Mucosa of descending colon (tissue), 3 donors: ENCODE measurements at regions not wholly inside any gene's neighbourhood (a gene's known extent, or its start where the extent isn't known, plus 50 kb on each side); places are given as distances from the start of the nearest gene placed in this dataset.
A peak's percentile ranks its signal among the peaks of the same experiment; 100 is the strongest.
"Not testable (repeated sequence)": the region's sequence is repeated elsewhere in the genome, so short reads cannot be mapped to it uniquely, and the experiment has no call there.

Experiments used
- ATAC-seq: fragments of 200-7000 bp; cut with Tn5 transposase; one replicate; pipeline ENCODE4 v1.9.1; 2020; ENCODE audit warnings: mild to moderate bottlenecking, moderate library complexity
- DNase-seq, 3 donors: peaks; one replicate each; pipeline ENCODE4 v3.0.0-alpha.2; 2020
- H3K36me3 ChIP-seq: fragments of 200-600 bp; one replicate; pipeline ENCODE4 v1.8.0; 2021; ENCODE audit warnings: low read depth, mild to moderate bottlenecking
- H3K4me1 ChIP-seq: fragments of 200-600 bp; one replicate; pipeline ENCODE4 v1.8.0; 2021; ENCODE audit warnings: low read depth, mild to moderate bottlenecking
- H3K4me3 ChIP-seq: fragments of 200-600 bp; one replicate; pipeline ENCODE4 v1.8.0; 2021; ENCODE audit warnings: mild to moderate bottlenecking
- H3K9me3 ChIP-seq: fragments of 200-600 bp; one replicate; pipeline ENCODE4 v1.8.0; 2021; ENCODE audit warnings: mild to moderate bottlenecking
- intact Hi-C, 2 donors: fragments of 100-400 bp; cut with DNase I in 1 of 2; cut with micrococcal nuclease in 1 of 2; formaldehyde crosslinking; loops; one replicate each; pipeline versions ENCODE4 v1.11.0 to v1.11.1; 2022; cut with DNase I, micrococcal nuclease
- donor health status: DM: no; HTN: no; CAD: no; lungs with moderate emphysema.
- donor health status: DM: no; HTN: no; CAD: no.
- donor health status: DM: no; HTN: yes; CAD: no.

DNA sequence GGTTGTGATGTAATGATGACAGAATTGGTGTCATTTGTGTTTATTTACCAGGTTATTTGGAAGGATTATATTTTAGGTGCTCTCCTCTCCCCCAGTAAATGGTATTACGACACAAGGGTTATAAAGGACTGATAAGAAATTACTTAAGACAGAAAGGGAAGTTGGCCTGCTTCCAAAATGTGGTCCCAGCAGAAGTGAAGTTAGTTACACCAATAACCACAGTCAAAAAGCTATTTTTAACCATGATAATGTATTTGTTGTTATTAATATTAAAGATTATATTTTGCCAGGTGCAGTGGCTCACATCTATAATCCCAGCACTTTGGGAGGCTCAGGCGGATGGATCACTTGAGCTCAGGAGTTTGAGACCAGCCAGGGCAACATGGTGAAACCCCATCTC lies 92.5 kb downstream of the SYT15B start:
- H3K4me3 ChIP-seq, intact Hi-C loops, ATAC-seq: not testable (repeated sequence)

GRCh38 chr10:47661955-47662577 lies 101.3 kb downstream of the SYT15B start:
- DNase-seq, H3K36me3 ChIP-seq, H3K9me3 ChIP-seq, H3K4me1 ChIP-seq, ATAC-seq, intact Hi-C loops, H3K4me3 ChIP-seq: not testable (repeated sequence)

More for the DNA sequence above, 92.5 kb downstream of the SYT15B start:
- not testable (repeated sequence) for H3K4me1 ChIP-seq, DNase-seq, H3K36me3 ChIP-seq, H3K9me3 ChIP-seq

DNA sequence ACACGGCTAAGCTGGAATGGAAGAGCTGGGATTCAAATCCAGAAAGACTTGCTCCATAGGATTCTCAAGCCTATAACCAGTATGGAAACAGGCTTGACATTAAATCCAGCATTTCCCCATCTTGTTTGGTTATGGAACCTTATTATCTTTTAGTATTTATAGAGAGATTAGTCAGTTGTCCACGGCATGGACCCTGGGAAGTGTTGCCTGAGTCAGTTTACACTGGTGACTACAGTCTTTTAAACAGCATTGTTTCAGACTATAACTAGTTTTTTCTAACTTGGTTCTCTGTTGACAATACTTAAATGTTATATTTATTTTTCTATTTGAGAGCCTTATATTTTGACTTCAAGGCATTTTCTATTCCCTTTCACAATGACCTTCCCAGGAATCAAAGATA lies 106.7 kb downstream of the SYT15B start:
- H3K36me3 ChIP-seq, intact Hi-C loops, ATAC-seq, DNase-seq, H3K4me3 ChIP-seq, H3K9me3 ChIP-seq, H3K4me1 ChIP-seq: not testable (repeated sequence)

- H3K36me3 ChIP-seq, H3K4me3 ChIP-seq, DNase-seq, H3K9me3 ChIP-seq, ATAC-seq, intact Hi-C loops, H3K4me1 ChIP-seq: not testable (repeated sequence)
Measured at GRCh38 chr10:47654161-47654560, 109.2 kb downstream of the SYT15B start.

GRCh38 chr10:47648594-47648993 lies 114.8 kb downstream of the SYT15B start:
- H3K4me3 ChIP-seq, DNase-seq, intact Hi-C loops, H3K36me3 ChIP-seq, H3K9me3 ChIP-seq, ATAC-seq, H3K4me1 ChIP-seq: not testable (repeated sequence)

GRCh38 chr10:47647523-47648101 lies 115.8 kb downstream of the SYT15B start:
- intact Hi-C loops, ATAC-seq, H3K4me3 ChIP-seq, DNase-seq, H3K36me3 ChIP-seq, H3K4me1 ChIP-seq, H3K9me3 ChIP-seq: not testable (repeated sequence)

DNA sequence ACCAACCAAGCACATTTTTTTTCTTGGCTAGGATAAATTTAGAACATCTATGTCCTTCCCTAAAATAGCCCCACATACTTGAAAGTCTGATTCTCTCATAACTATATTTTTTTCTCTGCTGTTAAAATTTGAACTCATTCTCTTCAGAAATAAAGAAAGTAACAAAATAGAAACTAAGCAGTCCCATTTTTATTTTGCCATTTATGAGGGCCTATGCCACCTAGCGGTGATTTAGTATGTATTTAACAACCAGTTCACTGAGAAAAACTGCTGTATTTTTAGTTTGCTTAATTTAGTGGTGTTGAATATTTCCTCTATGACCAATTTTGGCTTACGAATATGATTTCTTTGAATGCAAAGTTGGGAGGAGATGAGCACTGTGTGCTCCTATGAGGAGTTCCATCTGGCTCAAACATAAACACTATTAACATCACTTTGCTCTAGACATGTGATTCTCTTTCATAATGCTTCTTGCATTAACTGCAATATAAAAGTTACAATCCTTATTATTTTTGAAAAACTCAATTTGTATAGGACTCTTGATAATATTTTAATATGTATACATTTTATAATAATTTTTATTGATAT lies 116.6 kb downstream of the SYT15B start:
- DNase-seq (peak in 1 of 3 donors; percentile 46), ATAC-seq (peak; percentile 47)
- intact Hi-C loops, H3K4me1 ChIP-seq, H3K4me3 ChIP-seq, H3K9me3 ChIP-seq, H3K36me3 ChIP-seq: not testable (repeated sequence)

GRCh38 chr10:47626975-47627374 lies 103.5 kb upstream of the AGAP9 start:
- H3K4me3 ChIP-seq, H3K4me1 ChIP-seq, H3K36me3 ChIP-seq, ATAC-seq, intact Hi-C loops, DNase-seq, H3K9me3 ChIP-seq: not testable (repeated sequence)

DNA sequence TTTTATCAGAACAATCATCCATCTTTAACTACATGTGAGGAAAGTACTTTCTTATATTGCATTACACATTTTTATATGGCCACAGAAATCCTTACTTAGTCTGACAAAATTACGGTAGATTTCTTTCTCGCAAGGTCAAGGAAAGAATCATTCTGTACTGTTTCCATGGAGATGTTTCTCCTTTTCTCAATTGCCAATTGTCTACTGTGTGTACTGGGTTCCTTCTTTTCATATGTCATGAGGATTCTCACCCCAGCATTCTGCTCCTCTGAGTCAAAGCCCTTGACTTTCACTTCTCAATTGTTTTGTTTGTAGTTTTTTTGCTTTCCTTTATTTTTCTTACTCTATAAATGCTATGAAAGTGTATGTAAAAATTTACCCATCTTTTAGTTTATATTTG lies 99.3 kb upstream of the AGAP9 start:
- H3K4me3 ChIP-seq, ATAC-seq, H3K36me3 ChIP-seq, DNase-seq, H3K4me1 ChIP-seq, intact Hi-C loops, H3K9me3 ChIP-seq: not testable (repeated sequence)

GRCh38 chr10:47619300-47620012 lies 96.0 kb upstream of the AGAP9 start:
- intact Hi-C loops, H3K36me3 ChIP-seq, H3K4me1 ChIP-seq, ATAC-seq, DNase-seq, H3K9me3 ChIP-seq, H3K4me3 ChIP-seq: not testable (repeated sequence)

GRCh38 chr10:47609311-47609710 lies 85.9 kb upstream of the AGAP9 start:
- H3K9me3 ChIP-seq, DNase-seq, H3K36me3 ChIP-seq, H3K4me1 ChIP-seq, ATAC-seq, H3K4me3 ChIP-seq, intact Hi-C loops: not testable (repeated sequence)

GRCh38 chr10:47605791-47606773 lies 82.6 kb upstream of the AGAP9 start:
- intact Hi-C loops, DNase-seq, H3K9me3 ChIP-seq, ATAC-seq, H3K36me3 ChIP-seq, H3K4me3 ChIP-seq, H3K4me1 ChIP-seq: not testable (repeated sequence)

- ATAC-seq, intact Hi-C loops, H3K4me1 ChIP-seq, H3K36me3 ChIP-seq, H3K4me3 ChIP-seq, DNase-seq, H3K9me3 ChIP-seq: not testable (repeated sequence)
Measured at GRCh38 chr10:47600604-47601003, 77.2 kb upstream of the AGAP9 start.
